Stimulated activated CD4-positive, alpha-beta T cell treated with anti-CD3 and anti-CD28 coated beads, Interleukin-12 subunit alpha, Interleukin-12 subunit beta, amount 100 ng/mL, for 48 hours (primary cell): ENCODE measurements at regions not wholly inside any gene's neighbourhood (a gene's known extent, or its start where the extent isn't known, plus 50 kb on each side); places are given as distances from the start of the nearest gene placed in this dataset.

Experiments
- DNase-seq, 3 donors: peaks; one replicate each; pipeline ENCODE4 v3.0.0-alpha.2; 2020; ENCODE audit warnings: low read depth in 2 of 3, low spot score in 1 of 3

GRCh38 chr13:89541091-89542030 is 1806.1 kb upstream of the MIR17HG start:
- DNase-seq: no peak

DNA sequence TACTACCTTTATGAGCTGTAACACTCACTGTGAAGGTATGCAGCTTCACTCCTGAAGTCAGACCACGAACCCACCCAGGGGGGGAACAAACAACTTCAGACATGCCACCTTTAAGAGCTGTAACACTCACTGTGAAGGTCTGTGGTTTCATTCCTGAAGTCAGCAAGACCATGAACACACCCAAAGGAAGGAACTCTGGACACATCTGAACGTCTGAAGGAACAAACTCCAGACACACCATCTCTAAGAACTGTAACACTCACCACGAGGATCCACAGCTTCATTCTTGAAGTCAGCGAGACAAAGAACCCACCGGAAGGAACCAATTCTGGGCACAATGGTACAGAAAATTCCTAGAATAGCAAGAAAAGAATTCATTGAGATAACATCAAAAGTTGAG is 1796.5 kb upstream of the MIR17HG start:
- DNase-seq: no peak

GRCh38 chr13:89554801-89555200 is 1792.7 kb upstream of the MIR17HG start:
- no peak for DNase-seq

GRCh38 chr13:89565476-89566100 is 1781.9 kb upstream of the MIR17HG start:
- DNase-seq: no peak

DNA sequence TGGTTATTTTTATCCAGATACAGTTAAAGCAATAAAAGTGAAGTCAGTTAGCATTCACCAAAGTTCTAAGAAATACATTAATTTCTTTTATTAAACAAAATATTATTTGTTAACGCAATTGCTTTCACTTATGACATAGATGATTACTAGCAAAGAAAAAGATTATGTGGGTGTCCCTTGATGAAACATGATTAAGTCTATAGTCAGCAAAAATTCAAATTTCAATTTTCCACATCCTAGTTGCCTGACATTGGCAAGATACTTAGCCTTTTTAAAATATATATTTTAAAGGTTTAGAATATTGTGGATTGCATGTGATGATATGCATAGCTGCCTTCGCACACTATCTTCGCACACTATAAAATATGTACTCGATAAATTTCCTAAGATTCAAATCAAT is 1780.5 kb upstream of the MIR17HG start:
- no peak for DNase-seq

DNA sequence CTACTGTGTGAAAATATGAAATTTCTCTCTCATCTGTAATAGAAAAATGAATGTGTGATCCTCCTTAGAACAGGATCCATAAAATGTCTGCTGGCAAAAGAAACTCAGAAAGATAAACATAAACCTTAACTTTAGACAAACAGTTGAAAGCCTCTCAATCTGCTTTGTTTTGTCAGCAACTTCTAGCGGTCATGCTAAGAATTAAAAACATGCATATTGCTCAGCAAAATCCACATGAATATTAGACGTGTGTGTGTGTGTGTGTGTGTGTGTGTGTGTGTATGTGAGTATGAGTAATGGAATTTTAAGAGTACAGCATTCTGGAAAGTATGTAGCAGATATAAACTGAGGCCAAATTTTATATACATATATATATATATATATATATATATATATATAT is 1779.2 kb upstream of the MIR17HG start:
- DNase-seq: no peak

GRCh38 chr13:89568746-89569145 is 1778.7 kb upstream of the MIR17HG start:
- DNase-seq: no peak

GRCh38 chr13:89571676-89572075 is 1775.8 kb upstream of the MIR17HG start:
- no peak for DNase-seq

DNA sequence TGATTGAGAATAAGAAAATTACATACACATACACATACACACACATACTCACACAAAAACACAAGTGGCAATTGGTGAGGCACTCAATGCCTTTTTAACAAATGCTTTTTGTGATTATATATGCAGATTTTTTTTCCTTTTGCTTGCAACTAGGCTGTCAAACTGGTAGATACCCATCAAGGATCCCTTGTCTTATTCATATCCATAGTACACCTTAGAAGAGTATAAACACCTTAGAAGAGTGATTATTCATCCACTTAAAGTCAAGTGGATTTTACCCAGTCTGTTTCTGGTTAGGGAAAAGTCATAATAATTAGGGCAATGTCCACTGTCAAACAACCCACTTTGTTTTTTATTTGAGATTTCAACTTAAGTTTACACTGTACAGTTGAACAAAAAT is 1773.4 kb upstream of the MIR17HG start:
- DNase-seq: no peak

- no peak for DNase-seq
Measured at GRCh38 chr13:89577301-89577700, 1770.2 kb upstream of the MIR17HG start.

DNA sequence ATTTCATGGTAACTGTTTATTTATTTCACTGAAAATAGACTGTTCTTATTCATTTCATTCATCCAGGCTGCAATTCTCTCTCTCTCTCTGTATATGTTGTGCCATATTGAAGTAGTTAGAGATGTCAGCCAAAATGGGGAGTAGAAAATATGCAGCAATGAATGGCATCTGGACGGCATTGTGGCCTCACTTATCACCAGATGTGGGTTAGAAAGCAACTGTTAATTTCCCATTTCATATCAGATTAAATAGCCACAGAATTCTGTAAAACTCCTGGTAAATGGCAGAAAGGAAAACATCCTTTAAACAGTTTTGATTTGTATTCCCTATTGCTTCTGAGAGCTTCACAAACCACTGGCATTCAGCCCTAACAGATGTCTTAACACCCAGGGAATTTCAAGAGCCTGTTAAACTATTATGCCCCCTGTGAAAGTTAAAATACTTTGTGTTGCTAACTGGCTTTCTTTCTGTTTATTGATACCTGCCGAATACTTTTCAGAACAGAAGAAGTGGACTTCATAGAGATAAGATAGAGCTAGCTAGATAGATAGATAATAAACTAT is 1763.3 kb upstream of the MIR17HG start:
- DNase-seq: no peak

DNA sequence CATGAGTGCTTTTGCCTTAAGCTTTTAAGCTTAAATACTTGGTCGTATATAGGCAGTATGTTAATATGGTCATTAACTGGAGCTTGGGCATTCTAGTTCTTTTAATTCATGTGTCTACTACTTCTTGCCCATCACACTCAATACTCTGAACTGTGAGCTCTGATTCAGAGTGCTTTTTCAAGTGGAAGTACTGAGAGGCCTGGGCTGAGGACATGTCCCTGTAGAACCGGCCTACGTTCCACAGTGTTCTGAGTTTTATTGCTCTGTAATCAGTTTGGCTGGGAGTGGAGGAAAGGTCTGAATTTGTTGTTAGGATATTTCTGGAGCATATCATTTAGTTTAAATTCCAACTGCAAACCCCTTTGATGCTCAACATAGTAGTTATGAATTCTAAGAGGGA is 1744.8 kb upstream of the MIR17HG start:
- no peak for DNase-seq

DNA sequence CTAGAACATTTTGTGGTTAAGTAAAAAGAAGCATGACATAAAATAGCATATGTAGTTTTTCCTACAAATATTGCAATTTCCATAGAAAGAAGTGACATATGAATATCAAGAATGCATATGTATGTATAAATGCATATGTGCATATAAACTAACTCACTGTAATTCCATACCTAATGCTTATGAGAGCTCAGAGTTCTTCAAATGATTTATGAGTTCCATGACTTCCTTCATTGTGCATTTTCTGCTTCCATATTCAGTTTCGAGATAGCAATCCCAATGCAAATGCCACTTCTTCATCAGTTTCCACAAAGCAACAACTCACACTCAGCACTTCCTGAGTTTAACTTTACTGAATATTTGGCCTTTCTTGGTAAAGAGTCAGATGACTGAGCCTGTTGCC is 1744.3 kb upstream of the MIR17HG start:
- DNase-seq: no peak

DNA sequence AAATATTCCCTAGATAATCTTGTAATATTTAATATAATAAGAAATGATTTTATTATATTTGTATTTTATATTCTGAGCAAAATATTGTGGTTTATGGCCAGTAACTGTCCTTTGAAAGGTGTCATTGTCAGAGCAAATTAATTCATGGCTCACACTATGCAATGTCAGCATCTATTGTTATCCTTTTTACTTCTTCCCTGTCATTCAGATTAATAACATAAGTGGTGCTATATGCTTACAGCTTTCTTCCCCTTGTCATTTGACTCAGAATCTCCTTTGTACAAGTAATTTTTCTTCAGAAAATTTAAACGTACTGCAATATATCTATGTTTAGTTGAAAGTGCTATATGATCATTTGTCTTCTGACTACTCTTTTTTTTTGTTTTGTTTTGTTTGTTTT is 1738.2 kb upstream of the MIR17HG start:
- DNase-seq: no peak

GRCh38 chr13:89610331-89610730 is 1737.2 kb upstream of the MIR17HG start:
- DNase-seq: no peak

GRCh38 chr13:89610881-89611280 is 1736.6 kb upstream of the MIR17HG start:
- DNase-seq: no peak

GRCh38 chr13:89627996-89628395 is 1719.5 kb upstream of the MIR17HG start:
- DNase-seq: no peak

DNA sequence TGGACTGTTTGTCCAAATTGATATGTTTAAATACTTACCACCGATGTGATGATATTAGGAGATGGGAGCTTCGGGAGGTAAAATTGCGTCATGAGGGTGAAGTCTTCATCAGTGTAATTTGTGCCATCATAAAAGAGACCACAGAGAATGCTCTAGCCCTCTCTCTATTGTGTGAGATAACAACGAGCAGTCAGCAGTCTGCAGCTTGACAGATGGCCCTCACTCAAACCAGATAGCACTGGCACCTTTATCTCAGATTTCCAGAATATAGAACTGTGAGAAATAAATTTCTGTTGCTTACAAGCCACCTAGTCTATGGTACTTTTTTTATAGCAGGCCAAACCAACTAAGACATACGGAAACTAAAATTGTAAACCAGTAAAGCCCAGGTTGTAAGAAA is 1718.9 kb upstream of the MIR17HG start:
- DNase-seq: no peak

GRCh38 chr13:89650226-89650625 is 1697.3 kb upstream of the MIR17HG start:
- no peak for DNase-seq

- DNase-seq: no peak
Measured at GRCh38 chr13:89660752-89661151, 1686.7 kb upstream of the MIR17HG start.

DNA sequence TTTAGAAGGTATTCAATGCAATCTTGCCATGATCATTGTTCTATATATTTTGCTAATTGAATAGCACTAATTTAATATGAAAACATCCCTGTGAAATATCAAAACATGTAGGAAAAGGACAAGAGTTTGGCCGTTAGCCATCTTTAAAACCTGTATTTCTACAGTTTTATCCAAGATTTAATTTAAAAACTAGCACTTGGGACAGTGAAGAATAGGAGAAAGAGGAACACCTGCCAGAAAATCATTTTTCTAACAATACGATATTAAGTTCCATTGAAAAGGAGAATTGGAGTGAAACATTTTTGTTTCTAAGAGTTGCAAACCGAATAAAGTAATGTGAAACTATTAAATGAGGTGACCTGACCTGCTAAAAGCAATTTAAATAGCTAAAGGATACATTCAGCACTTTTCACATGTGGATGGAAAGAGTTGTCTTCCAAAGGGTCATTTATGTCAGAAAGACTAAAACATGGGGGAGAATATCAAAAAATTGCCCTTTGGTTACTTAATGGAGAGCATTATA is 1673.6 kb upstream of the MIR17HG start:
- DNase-seq: no peak
